ENCODE measurements at regions not wholly inside any gene's neighbourhood (a gene's known extent, or its start where the extent isn't known, plus 50 kb on each side); places are given as distances from the start of the nearest gene placed in this dataset.

GRCh38 chr4:67344594-67345380, 200.5 kb downstream of the CENPC start:
- Histone ChIP-seq H3K4me3 (ENCODE audit: low read length) (no peak overlapping the region), H3K4me1 (ENCODE audit: low read length) (no peaks in the 10 kb centered on the region), H3K4me2 (ENCODE audit: low read depth, low read length) (no peak overlapping the region), H3K9me3 (replicated peaks; ENCODE audit: insufficient read depth, low read length) (no peaks in the 10 kb centered on the region), H3F3A (ENCODE audit: insufficient read depth, low read length) (no peaks in the 10 kb centered on the region), H3K9ac (ENCODE audit: low read length) (no peak overlapping the region), H3K27ac (ENCODE audit: low read length) (no peak overlapping the region), H2AFZ (ENCODE audit: low read length) (no peak overlapping the region), H3K79me2 (ENCODE audit: low read length) (no peaks in the 10 kb centered on the region), H3K27me3 (replicated peaks; ENCODE audit: insufficient read depth, low read length) (no peaks in the 10 kb centered on the region), H3K36me3 (replicated peaks; ENCODE audit: insufficient read depth, low read length) (no peaks in the 10 kb centered on the region), H3K9me2 (replicated peaks; ENCODE audit: insufficient read depth, low read length) (no peaks in the 10 kb centered on the region), H4K20me1 (ENCODE audit: insufficient read depth, low read length) (no peaks in the 10 kb centered on the region)
- TF ChIP-seq EZH2phosphoT487 (IDR thresholded peaks at IDR 0.05; ENCODE audit: low read length) = no peak
- no peak for DNase-seq

- H2AFZ ChIP-seq (ENCODE audit: low read length) = no peak overlapping the region
- no peak overlapping the region for H3K4me2 ChIP-seq (ENCODE audit: low read depth, low read length)
- H3K4me3 ChIP-seq (ENCODE audit: low read length) = no peak overlapping the region
- no peaks in the 10 kb centered on the region for H3K27me3 ChIP-seq (replicated peaks; ENCODE audit: insufficient read depth, low read length)
- no peaks in the 10 kb centered on the region for H3K9me3 ChIP-seq (replicated peaks; ENCODE audit: insufficient read depth, low read length)
- H3K79me2 ChIP-seq (ENCODE audit: low read length) = no peaks in the 10 kb centered on the region
- H3K9me2 ChIP-seq (replicated peaks; ENCODE audit: insufficient read depth, low read length) = no peaks in the 10 kb centered on the region
- no peak for TF ChIP-seq CTCF (IDR thresholded peaks at IDR 0.05; ENCODE audit: low read length)
- TF ChIP-seq EZH2phosphoT487 (IDR thresholded peaks at IDR 0.05; ENCODE audit: low read length) = no peak
- no peak for TF ChIP-seq EZH2 (optimal IDR thresholded peaks at IDR 0.05; ENCODE audit: low read depth, low read length)
- H3K4me1 ChIP-seq (ENCODE audit: low read length) = no peaks in the 10 kb centered on the region
- no peaks in the 10 kb centered on the region for H3F3A ChIP-seq (ENCODE audit: insufficient read depth, low read length)
- no peak for DNase-seq
- H3K27ac ChIP-seq (ENCODE audit: low read length) = no peak overlapping the region
- H3K9ac ChIP-seq (ENCODE audit: low read length) = no peak overlapping the region
- H3K36me3 ChIP-seq (replicated peaks; ENCODE audit: insufficient read depth, low read length) = no peaks in the 10 kb centered on the region
- H4K20me1 ChIP-seq (ENCODE audit: insufficient read depth, low read length) = no peaks in the 10 kb centered on the region
Measured at GRCh38 chr4:67343199-67343598, 202.1 kb downstream of the CENPC start.

- Histone ChIP-seq H3K79me2 (ENCODE audit: low read length) (no peaks in the 10 kb centered on the region), H3K9me3 (replicated peaks; ENCODE audit: insufficient read depth, low read length) (no peaks in the 10 kb centered on the region), H3F3A (ENCODE audit: insufficient read depth, low read length) (no peaks in the 10 kb centered on the region), H3K4me2 (ENCODE audit: low read depth, low read length) (no peak overlapping the region), H3K9ac (ENCODE audit: low read length) (no peak overlapping the region), H3K27me3 (replicated peaks; ENCODE audit: insufficient read depth, low read length) (no peaks in the 10 kb centered on the region), H3K4me3 (ENCODE audit: low read length) (no peak overlapping the region), H3K27ac (ENCODE audit: low read length) (no peak overlapping the region), H4K20me1 (ENCODE audit: insufficient read depth, low read length) (no peaks in the 10 kb centered on the region), H2AFZ (ENCODE audit: low read length) (no peak overlapping the region), H3K36me3 (replicated peaks; ENCODE audit: insufficient read depth, low read length) (no peaks in the 10 kb centered on the region), H3K9me2 (replicated peaks; ENCODE audit: insufficient read depth, low read length) (no peaks in the 10 kb centered on the region), H3K4me1 (ENCODE audit: low read length) (no peaks in the 10 kb centered on the region)
- no peak for DNase-seq
- TF ChIP-seq CTCF (IDR thresholded peaks at IDR 0.05; ENCODE audit: low read length) = no peak
- no peak for TF ChIP-seq EZH2phosphoT487 (IDR thresholded peaks at IDR 0.05; ENCODE audit: low read length)
- TF ChIP-seq EZH2 (optimal IDR thresholded peaks at IDR 0.05; ENCODE audit: low read depth, low read length) = no peak
Measured at GRCh38 chr4:67342291-67342690, 203.0 kb downstream of the CENPC start.

GRCh38 chr4:67333664-67334063, 211.6 kb downstream of the CENPC start:
- no peaks in the 10 kb centered on the region for H3F3A ChIP-seq (ENCODE audit: insufficient read depth, low read length)
- no peaks in the 10 kb centered on the region for H3K9me3 ChIP-seq (replicated peaks; ENCODE audit: insufficient read depth, low read length)
- no peak for DNase-seq
- TF ChIP-seq CTCF (IDR thresholded peaks at IDR 0.05; ENCODE audit: low read length) = no peak
- no peaks in the 10 kb centered on the region for H3K9me2 ChIP-seq (replicated peaks; ENCODE audit: insufficient read depth, low read length)
- H3K36me3 ChIP-seq (replicated peaks; ENCODE audit: insufficient read depth, low read length) = no peaks in the 10 kb centered on the region
- no peaks in the 10 kb centered on the region for H3K79me2 ChIP-seq (ENCODE audit: low read length)
- H3K4me2 ChIP-seq (ENCODE audit: low read depth, low read length) = no peak overlapping the region
- no peak overlapping the region for H2AFZ ChIP-seq (ENCODE audit: low read length)
- no peak overlapping the region for H3K27ac ChIP-seq (ENCODE audit: low read length)
- no peaks in the 10 kb centered on the region for H4K20me1 ChIP-seq (ENCODE audit: insufficient read depth, low read length)
- no peaks in the 10 kb centered on the region for H3K27me3 ChIP-seq (replicated peaks; ENCODE audit: insufficient read depth, low read length)
- H3K4me3 ChIP-seq (ENCODE audit: low read length) = no peak overlapping the region
- H3K4me1 ChIP-seq (ENCODE audit: low read length) = no peaks in the 10 kb centered on the region
- H3K9ac ChIP-seq (ENCODE audit: low read length) = no peak overlapping the region

Data from MM.1S (cell line).